ENCODE measurements at regions not wholly inside any gene's neighbourhood (a gene's known extent, or its start where the extent isn't known, plus 50 kb on each side); places are given as distances from the start of the nearest gene placed in this dataset.

DNA sequence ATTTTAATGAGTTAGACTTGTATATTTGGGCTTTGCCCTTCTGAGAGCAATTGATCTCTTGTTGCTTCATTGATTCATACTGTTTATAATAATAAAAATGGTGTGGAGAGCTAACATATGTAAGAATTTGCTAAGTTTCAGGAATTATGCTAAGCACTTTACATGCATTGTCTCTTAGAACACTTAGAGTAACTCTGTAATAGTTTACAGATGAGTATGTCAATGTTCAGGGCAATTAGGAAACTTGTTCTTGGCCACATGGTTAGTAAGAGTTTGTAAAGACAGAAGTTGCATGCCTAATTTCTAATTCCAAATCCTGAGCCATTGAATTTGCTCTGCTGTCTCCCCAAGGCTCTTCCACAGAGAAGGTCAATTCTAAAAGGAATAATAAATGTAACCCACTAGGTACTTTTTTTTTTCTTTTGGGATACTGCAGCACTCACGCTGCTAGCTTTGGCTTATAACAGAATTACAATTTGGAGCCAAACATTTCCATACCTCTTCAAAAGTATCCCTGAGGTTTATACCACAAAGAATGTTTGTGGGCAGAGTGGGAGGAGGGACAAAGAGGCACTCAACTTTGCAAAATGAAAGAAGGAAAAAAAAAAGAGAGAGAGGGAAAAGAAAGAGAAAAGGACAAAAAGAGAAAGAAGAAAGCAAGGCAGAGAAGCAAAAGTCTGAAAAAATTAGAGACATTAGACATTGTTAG lies 232.4 kb downstream of the CALCRL start:
- DNase-seq (ENCODE audit: low spot score in 2 of 2), result no peak
- TF ChIP-seq, protein P1, sequence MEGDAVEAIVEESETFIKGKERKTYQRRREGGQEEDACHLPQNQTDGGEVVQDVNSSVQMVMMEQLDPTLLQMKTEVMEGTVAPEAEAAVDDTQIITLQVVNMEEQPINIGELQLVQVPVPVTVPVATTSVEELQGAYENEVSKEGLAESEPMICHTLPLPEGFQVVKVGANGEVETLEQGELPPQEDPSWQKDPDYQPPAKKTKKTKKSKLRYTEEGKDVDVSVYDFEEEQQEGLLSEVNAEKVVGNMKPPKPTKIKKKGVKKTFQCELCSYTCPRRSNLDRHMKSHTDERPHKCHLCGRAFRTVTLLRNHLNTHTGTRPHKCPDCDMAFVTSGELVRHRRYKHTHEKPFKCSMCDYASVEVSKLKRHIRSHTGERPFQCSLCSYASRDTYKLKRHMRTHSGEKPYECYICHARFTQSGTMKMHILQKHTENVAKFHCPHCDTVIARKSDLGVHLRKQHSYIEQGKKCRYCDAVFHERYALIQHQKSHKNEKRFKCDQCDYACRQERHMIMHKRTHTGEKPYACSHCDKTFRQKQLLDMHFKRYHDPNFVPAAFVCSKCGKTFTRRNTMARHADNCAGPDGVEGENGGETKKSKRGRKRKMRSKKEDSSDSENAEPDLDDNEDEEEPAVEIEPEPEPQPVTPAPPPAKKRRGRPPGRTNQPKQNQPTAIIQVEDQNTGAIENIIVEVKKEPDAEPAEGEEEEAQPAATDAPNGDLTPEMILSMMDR (IDR thresholded peaks at IDR 0.05), result no peak
- TF ChIP-seq EP300 (IDR thresholded peaks at IDR 0.05), result no peak
- no peak for TF ChIP-seq POLR2A (IDR thresholded peaks at IDR 0.05)
- WGBS, 2 donors, result 58 to 62% methylated on average over 1 of the region's 1 CpG
- no peak overlapping the region for H3K4me3 ChIP-seq
- H3K9me3 ChIP-seq, result peaks cover 0 to 16% (median 0%) of the 10 kb centered on the region in 4 donors
- no peaks in the 10 kb centered on the region for H3K4me1 ChIP-seq
- H3K27ac ChIP-seq, result no peak overlapping the region
- no peaks in the 10 kb centered on the region for H3K36me3 ChIP-seq
- H3K27me3 ChIP-seq, result no peaks in the 10 kb centered on the region

DNA sequence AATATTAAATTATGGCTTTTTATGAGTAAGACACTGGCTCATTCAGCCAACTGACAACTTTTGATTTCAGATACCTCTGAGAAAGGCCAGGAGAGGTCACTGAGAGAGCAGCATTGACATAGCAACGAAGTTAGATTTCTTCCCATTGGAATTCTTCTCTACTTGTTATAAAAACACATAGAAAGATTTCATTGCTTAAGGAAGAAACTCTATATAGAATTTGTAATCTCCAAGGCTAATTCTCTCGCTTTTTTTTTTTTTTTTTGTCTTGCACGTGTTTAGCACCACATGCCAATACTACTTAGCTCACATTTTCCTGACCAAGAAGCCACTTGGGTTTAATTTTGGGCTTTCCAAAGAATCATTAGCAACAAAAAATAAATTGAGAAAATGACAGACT lies 233.7 kb downstream of the CALCRL start:
- WGBS, 2 donors, result 47 to 54% methylated on average over 3 of the region's 3 CpGs
- TF ChIP-seq EP300 (IDR thresholded peaks at IDR 0.05) (no peak), POLR2A (IDR thresholded peaks at IDR 0.05) (no peak)
- TF ChIP-seq, protein P1 (IDR thresholded peaks at IDR 0.05), result no peak
- H3K36me3 ChIP-seq, result no peaks in the 10 kb centered on the region

DNA sequence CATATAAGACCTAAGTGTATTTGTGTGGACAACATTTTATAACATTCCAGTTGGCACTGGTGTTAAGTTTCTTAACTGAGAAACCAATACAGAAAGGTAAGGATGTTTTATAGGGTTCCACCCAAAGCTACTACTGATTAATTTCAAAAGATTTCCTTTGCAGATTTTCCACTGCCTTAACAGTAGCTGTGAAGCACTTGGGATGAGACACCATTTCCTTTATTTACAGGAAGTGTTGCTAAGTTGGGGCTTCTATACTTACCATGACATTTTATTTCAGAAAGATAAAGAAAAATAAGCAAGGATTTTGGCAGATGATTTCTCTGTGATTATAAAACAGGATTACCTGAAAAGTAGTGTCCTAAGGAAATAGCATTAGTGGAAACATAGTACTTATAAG lies 234.3 kb downstream of the CALCRL start:
- Histone ChIP-seq H3K9me3 (peaks cover 0 to 16% (median 0%) of the 10 kb centered on the region in 4 donors), H3K4me1 (no peaks in the 10 kb centered on the region), H3K36me3 (no peaks in the 10 kb centered on the region), H3K4me3 (no peak overlapping the region), H3K27ac (no peak overlapping the region), H3K27me3 (no peaks in the 10 kb centered on the region)
- TF ChIP-seq POLR2A (IDR thresholded peaks at IDR 0.05), result no peak
- no peak for TF ChIP-seq EP300 (IDR thresholded peaks at IDR 0.05)
- TF ChIP-seq, protein P1 (IDR thresholded peaks at IDR 0.05), result no peak
- DNase-seq (ENCODE audit: low spot score in 2 of 2), result no peak

More for the DNA sequence above, 233.7 kb downstream of the CALCRL start:
- Histone ChIP-seq H3K27me3 (no peaks in the 10 kb centered on the region), H3K27ac (no peak overlapping the region), H3K4me1 (no peaks in the 10 kb centered on the region), H3K9me3 (peaks cover 0 to 16% (median 0%) of the 10 kb centered on the region in 4 donors), H3K4me3 (no peak overlapping the region)
- no peak for DNase-seq (ENCODE audit: low spot score in 2 of 2)

DNA sequence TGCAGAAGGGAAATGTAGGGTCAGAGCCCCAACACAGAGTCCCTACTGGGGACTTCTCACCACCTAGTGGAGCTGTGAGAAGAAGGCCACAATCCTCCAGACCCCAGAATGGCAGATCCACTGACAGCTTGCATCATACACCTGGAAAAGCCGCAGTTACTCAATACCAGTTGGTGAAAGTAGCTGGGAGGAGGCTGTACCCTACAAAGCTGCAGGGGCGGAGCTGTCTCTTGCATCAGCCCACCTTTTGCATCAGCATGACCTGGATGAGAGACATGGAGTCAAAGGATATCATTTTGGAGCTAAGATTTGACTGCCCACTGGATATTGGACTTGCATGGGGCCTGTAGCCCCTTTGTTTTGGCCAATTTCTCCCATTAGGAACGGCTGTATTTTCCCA lies 237.3 kb downstream of the CALCRL start:
- peaks cover 0 to 16% (median 0%) of the 10 kb centered on the region in 4 donors for H3K9me3 ChIP-seq
- TF ChIP-seq POLR2A (IDR thresholded peaks at IDR 0.05), result no peak
- no peak for TF ChIP-seq EP300 (IDR thresholded peaks at IDR 0.05)
- TF ChIP-seq, protein P1 (IDR thresholded peaks at IDR 0.05), result no peak
- 74 to 79% methylated on average over 3 of the region's 3 CpGs for WGBS, 2 donors

DNA sequence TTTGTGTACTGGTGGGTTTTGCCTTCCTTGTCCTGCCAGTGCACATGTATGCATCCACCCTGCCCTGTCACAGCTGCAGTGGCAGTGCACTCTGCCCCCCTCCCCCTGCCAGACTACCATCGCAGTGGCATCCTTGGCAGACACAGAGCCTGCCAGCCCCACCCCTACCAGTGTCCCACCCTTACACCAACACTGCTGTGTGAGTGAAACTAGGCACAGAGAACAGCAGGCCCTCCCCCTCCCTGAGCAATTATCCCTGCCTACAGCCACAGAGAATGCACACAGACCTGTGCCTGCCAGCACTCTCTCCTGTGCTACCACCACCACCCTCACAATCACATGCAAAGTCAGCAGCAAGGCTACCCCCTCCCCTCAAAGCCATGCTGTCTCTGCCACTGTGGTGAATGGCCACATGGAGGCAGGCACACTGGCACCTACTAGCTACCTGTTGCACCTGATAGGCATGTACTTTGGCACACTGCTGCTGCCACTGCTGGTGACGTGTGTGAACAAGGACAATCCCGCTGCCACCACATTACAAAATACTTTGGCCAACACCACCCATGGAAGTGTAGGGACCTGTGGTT lies 239.8 kb downstream of the CALCRL start:
- Histone ChIP-seq H3K36me3 (no peaks in the 10 kb centered on the region), H3K27me3 (no peaks in the 10 kb centered on the region), H3K27ac (no peak overlapping the region), H3K4me1 (peaks cover 0 to 3% (median 0%) of the 10 kb centered on the region in 4 donors), H3K4me3 (no peak overlapping the region), H3K9me3 (peaks cover 0 to 16% (median 0%) of the 10 kb centered on the region in 4 donors)
- 88 to 100% methylated on average over 2 to 3 of the region's 3 CpGs for WGBS, 2 donors
- TF ChIP-seq, protein P1 (IDR thresholded peaks at IDR 0.05), result no peak
- TF ChIP-seq POLR2A (IDR thresholded peaks at IDR 0.05), result no peak
- no peak for TF ChIP-seq EP300 (IDR thresholded peaks at IDR 0.05)
- no peak for DNase-seq (ENCODE audit: low spot score in 2 of 2)

More for the DNA sequence above, 237.3 kb downstream of the CALCRL start:
- Histone ChIP-seq H3K4me1 (peaks cover 0 to 3% (median 0%) of the 10 kb centered on the region in 4 donors), H3K27ac (no peak overlapping the region), H3K36me3 (no peaks in the 10 kb centered on the region), H3K27me3 (no peaks in the 10 kb centered on the region), H3K4me3 (no peak overlapping the region)
- DNase-seq (ENCODE audit: low spot score in 2 of 2), result no peak

Data from tibial nerve (tissue), 4 donors.